GM18508 (cell line): ENCODE measurements at regions not wholly inside any gene's neighbourhood (a gene's known extent, or its start where the extent isn't known, plus 50 kb on each side); places are given as distances from the start of the nearest gene placed in this dataset.

Experiments used
- ATAC-seq: cut with Tn5 transposase; IDR thresholded peaks from one replicate; pipeline ENCODE4 v1.9.1; 2021; ENCODE audit warnings: moderate number of reproducible peaks; ENCODE audit not compliant: insufficient read depth, unreplicated experiment

GRCh38 chr14:97281741-97282140, 484.6 kb downstream of the VRK1 start:
- ATAC-seq, result no peak

GRCh38 chr14:97282210-97283004, 485.2 kb downstream of the VRK1 start:
- ATAC-seq, result no peak

GRCh38 chr14:97283005-97283403, 485.8 kb downstream of the VRK1 start:
- no peak for ATAC-seq

GRCh38 chr14:97283426-97283825, 486.2 kb downstream of the VRK1 start:
- ATAC-seq, result no peak

GRCh38 chr14:97283841-97284240, 486.7 kb downstream of the VRK1 start:
- ATAC-seq, result no peak

GRCh38 chr14:97287956-97288355, 490.8 kb downstream of the VRK1 start:
- ATAC-seq, result no peak

GRCh38 chr14:97290065-97290464, 492.9 kb downstream of the VRK1 start:
- ATAC-seq, result no peak

- no peak for ATAC-seq
Observed at GRCh38 chr14:97290977-97291376, 493.8 kb downstream of the VRK1 start.

- no peak for ATAC-seq
Observed at GRCh38 chr14:97293659-97294058, 496.5 kb downstream of the VRK1 start.

GRCh38 chr14:97295108-97295710, 498.0 kb downstream of the VRK1 start:
- ATAC-seq, result no peak

GRCh38 chr14:97296176-97296575, 499.0 kb downstream of the VRK1 start:
- ATAC-seq, result no peak

GRCh38 chr14:97297100-97297499, 499.9 kb downstream of the VRK1 start:
- no peak for ATAC-seq

GRCh38 chr14:97298331-97298730, 501.1 kb downstream of the VRK1 start:
- ATAC-seq, result no peak

- no peak for ATAC-seq
Observed at GRCh38 chr14:97298736-97299135, 501.6 kb downstream of the VRK1 start.

- no peak for ATAC-seq
Observed at GRCh38 chr14:97299661-97300060, 502.5 kb downstream of the VRK1 start.

GRCh38 chr14:97301931-97302559, 504.9 kb downstream of the VRK1 start:
- no peak for ATAC-seq

GRCh38 chr14:97306133-97306759, 509.1 kb downstream of the VRK1 start:
- ATAC-seq, result no peak

- no peak for ATAC-seq
Observed at GRCh38 chr14:97306760-97307246, 509.6 kb downstream of the VRK1 start.

- ATAC-seq, result no peak
Observed at GRCh38 chr14:97311411-97311810, 514.2 kb downstream of the VRK1 start.

- ATAC-seq, result no peak
Observed at GRCh38 chr14:97312910-97313309, 515.7 kb downstream of the VRK1 start.

- ATAC-seq, result no peak
Observed at GRCh38 chr14:97315790-97316189, 518.6 kb downstream of the VRK1 start.
